Thyroid gland (tissue), 4 donors: ENCODE measurements at regions not wholly inside any gene's neighbourhood (a gene's known extent, or its start where the extent isn't known, plus 50 kb on each side); places are given as distances from the start of the nearest gene placed in this dataset.

Experiments used
- DNase-seq, 2 donors: peaks; one replicate each; pipeline ENCODE4 v3.0.0-alpha.2; 2019
- H3K27ac ChIP-seq, 3 donors: fragments of 200-600 bp; sonication (generic); 1 replicate in 2 of 3; 2 replicates in 1 of 3; pipeline ENCODE4 v1.5.1; 2016 to 2019; ENCODE audit warnings: mild to moderate bottlenecking in 1 of 3, moderate library complexity in 1 of 3
- H3K27me3 ChIP-seq: fragments of 200-600 bp; sonication (generic); one replicate; pipeline ENCODE4 v1.5.1; 2019
- H3K36me3 ChIP-seq, 2 donors: fragments of 200-600 bp; sonication (generic); one replicate each; pipeline ENCODE4 v1.5.1; 2016 to 2019
- H3K4me1 ChIP-seq, 2 donors: fragments of 200-600 bp; sonication (generic); one replicate each; pipeline ENCODE4 v1.5.1; 2017 to 2019
- H3K4me3 ChIP-seq, 3 donors: fragments of 200-600 bp; sonication (generic); replicated peaks in 1 of 3; 1 replicate in 2 of 3; 2 replicates in 1 of 3; pipeline ENCODE4 v1.5.1; 2016; ENCODE audit warnings: mild to moderate bottlenecking in 1 of 3
- H3K9me3 ChIP-seq: fragments of 200-600 bp; sonication (generic); one replicate; pipeline ENCODE4 v1.5.1; 2017
- POLR2A ChIP-seq, 2 donors: fragments of 450-650 bp; IDR thresholded peaks; one replicate each; pipeline ENCODE4 v1.6.1; 2017; ENCODE audit warnings: antibody characterized with exemption in 2 of 2, mild to moderate bottlenecking in 2 of 2, moderate library complexity in 1 of 2
- WGBS, 2 donors: methylation state at CpG; one replicate each; pipeline ENCODE4 v1.1.5; 2017; 5-methylcytosine and 5-hydroxymethylcytosine counted together
- intact Hi-C: fragments of 100-400 bp; cut with DNase I; formaldehyde crosslinking; loops from one replicate; pipeline ENCODE4 v1.15.1; 2023
- TF ChIP-seq, protein P1 (sequence below), 6 experiments: fragments of 200-600 bp in 3 of 6; fragments of 450-650 bp in 3 of 6; sonication (generic) in 3 of 6; IDR thresholded peaks; one replicate each; pipeline ENCODE4 v1.5.1; 2016 to 2019; ENCODE audit warnings: antibody characterized with exemption in 6 of 6, mild to moderate bottlenecking in 2 of 6, inconsistent platforms in 1 of 6, moderate library complexity in 1 of 6

DNA sequence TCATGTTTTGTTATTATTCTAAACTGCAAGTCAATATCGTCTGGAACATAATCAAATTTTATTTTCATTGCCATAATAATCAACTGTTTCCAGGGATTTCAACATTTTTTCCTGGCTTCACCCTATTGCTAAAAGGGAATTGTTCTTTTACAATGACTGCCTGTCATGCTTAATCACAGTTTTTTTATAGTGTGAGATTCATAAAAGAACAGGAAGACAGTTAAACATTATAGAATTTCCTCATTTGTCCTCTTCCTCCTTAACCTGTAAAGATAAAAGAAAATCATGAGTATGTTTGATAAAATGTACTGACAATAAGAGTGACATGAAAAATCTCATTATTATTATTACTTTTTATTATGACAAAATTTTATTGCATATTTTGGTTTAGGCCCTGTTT is 73.3 kb upstream of the CENPW start:
- whole genome bisulfite sequencing, 2 donors: 68 to 70% methylated on average over 1 of the region's 1 CpG
- Histone ChIP-seq H3K27me3 (no peaks in the 10 kb centered on the region), H3K36me3 (no peaks in the 10 kb centered on the region), H3K27ac (no peak overlapping the region), H3K4me1 (no peaks in the 10 kb centered on the region), H3K9me3 (no peaks in the 10 kb centered on the region), H3K4me3 (no peak overlapping the region)
- no peak for DNase-seq
- intact Hi-C loops: no loop called here
- TF ChIP-seq, protein P1, sequence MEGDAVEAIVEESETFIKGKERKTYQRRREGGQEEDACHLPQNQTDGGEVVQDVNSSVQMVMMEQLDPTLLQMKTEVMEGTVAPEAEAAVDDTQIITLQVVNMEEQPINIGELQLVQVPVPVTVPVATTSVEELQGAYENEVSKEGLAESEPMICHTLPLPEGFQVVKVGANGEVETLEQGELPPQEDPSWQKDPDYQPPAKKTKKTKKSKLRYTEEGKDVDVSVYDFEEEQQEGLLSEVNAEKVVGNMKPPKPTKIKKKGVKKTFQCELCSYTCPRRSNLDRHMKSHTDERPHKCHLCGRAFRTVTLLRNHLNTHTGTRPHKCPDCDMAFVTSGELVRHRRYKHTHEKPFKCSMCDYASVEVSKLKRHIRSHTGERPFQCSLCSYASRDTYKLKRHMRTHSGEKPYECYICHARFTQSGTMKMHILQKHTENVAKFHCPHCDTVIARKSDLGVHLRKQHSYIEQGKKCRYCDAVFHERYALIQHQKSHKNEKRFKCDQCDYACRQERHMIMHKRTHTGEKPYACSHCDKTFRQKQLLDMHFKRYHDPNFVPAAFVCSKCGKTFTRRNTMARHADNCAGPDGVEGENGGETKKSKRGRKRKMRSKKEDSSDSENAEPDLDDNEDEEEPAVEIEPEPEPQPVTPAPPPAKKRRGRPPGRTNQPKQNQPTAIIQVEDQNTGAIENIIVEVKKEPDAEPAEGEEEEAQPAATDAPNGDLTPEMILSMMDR (IDR thresholded peaks at IDR 0.05): no peak
- TF ChIP-seq POLR2A (IDR thresholded peaks at IDR 0.05): no peak

DNA sequence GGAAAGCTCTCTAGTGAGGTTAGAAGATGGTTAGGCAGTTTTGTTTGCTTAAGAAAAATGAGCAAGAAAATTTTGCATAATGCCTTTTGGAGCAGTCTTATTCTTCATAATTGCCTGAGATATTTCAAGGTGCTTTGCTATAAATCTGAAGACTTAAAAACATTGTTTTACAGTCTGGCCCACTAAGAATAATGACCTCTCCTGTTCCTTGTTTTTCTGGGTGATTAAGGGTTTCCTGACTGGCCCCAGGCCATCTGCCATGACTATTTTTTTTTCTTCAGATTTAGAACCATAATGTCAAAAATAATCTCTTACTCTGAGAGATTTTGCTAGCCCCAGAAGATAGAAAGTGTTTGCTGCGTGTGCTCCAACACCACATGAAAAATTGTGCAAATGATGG is 72.3 kb upstream of the CENPW start:
- Histone ChIP-seq H3K27ac (no peak overlapping the region), H3K9me3 (no peaks in the 10 kb centered on the region), H3K36me3 (no peaks in the 10 kb centered on the region), H3K27me3 (no peaks in the 10 kb centered on the region), H3K4me3 (no peak overlapping the region), H3K4me1 (no peaks in the 10 kb centered on the region)
- 64 to 85% methylated on average over 1 of the region's 1 CpG for WGBS, 2 donors
- DNase-seq: no peak
- intact Hi-C loops: no loop called here
- TF ChIP-seq, protein P1 (IDR thresholded peaks at IDR 0.05): no peak
- TF ChIP-seq POLR2A (IDR thresholded peaks at IDR 0.05): no peak

DNA sequence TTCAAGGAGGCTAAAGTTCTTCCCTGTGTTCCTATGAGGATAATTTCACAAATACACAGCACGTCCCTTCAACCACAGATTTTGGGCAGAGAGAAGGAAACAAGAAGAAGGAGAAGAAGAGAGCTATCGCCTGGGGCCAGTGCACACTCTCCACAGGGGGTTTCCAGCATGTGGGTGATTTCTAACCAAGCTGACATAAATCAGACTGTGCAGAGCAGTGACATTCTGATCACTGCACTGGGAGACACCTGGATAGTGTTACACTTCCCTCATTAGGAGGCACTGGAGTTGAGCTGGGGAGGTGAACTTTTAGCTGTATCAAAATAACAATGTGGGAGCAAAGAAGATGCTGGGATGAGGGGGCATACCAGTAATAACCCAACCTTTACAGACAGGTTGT is 71.8 kb upstream of the CENPW start:
- Histone ChIP-seq H3K4me3 (no peak overlapping the region), H3K36me3 (no peaks in the 10 kb centered on the region), H3K27ac (no peak overlapping the region), H3K4me1 (no peaks in the 10 kb centered on the region), H3K9me3 (no peaks in the 10 kb centered on the region), H3K27me3 (no peaks in the 10 kb centered on the region)
- intact Hi-C loops: no loop called here
- no peak for DNase-seq
- 68 to 79% methylated on average over 2 of the region's 2 CpGs for WGBS, 2 donors
- TF ChIP-seq, protein P1 (IDR thresholded peaks at IDR 0.05): no peak
- TF ChIP-seq POLR2A (IDR thresholded peaks at IDR 0.05): no peak

DNA sequence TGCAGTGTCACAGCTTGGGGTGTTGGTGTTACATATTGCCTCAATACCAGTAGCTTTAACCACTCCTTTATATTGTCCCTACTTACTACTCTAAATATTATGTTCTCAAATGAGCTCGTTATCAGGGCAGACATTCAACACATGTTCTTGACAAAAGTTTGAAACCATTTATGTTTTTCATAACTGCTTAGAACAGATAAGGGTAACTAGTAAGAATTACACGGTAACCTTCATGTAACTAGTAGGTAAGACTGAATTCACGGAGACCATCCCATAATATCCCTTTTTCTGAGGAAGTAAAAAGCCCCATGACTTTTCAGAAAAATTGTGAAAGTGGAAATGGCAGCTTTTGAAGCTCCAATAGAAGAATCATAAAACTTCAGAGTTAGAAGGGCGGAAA is 59.6 kb upstream of the CENPW start:
- Histone ChIP-seq H3K27ac (no peak overlapping the region), H3K9me3 (no peaks in the 10 kb centered on the region), H3K4me3 (no peak overlapping the region), H3K27me3 (no peaks in the 10 kb centered on the region), H3K4me1 (no peaks in the 10 kb centered on the region), H3K36me3 (no peaks in the 10 kb centered on the region)
- TF ChIP-seq, protein P1 (IDR thresholded peaks at IDR 0.05): no peak
- no peak for TF ChIP-seq POLR2A (IDR thresholded peaks at IDR 0.05)
- DNase-seq: no peak
- WGBS, 2 donors: 84 to 91% methylated on average over 4 of the region's 4 CpGs
- intact Hi-C loops: no loop called here

DNA sequence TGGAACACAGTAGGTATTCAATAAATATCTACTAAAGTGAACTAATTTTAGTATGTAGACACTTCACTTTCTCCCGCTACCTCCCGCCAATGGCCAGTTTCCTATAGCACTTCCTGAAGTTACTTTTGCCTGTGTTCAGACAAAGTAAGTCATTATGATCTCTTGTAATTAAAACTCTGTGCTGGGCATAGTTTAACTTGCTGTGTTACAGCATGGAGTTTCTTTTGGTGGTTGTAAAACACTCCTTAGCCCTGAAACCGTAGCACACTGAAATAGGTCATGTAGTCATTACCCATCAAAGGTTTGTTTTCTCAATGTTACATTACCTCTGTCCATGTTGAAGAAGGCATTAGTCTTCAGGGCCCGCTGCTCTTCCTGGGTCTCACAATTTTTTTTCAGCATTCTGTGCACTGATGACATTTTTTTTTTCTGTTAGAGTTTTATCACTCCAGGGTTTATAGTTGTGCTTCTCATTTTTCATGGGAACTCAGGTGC is 54.0 kb upstream of the CENPW start:
- H3K36me3 ChIP-seq: no peaks in the 10 kb centered on the region
- H3K4me3 ChIP-seq: no peak overlapping the region
- no peaks in the 10 kb centered on the region for H3K27me3 ChIP-seq
- 79 to 87% methylated on average over 4 of the region's 4 CpGs for WGBS, 2 donors
- intact Hi-C loops: no loop called here
- no peaks in the 10 kb centered on the region for H3K9me3 ChIP-seq
- no peaks in the 10 kb centered on the region for H3K4me1 ChIP-seq
- DNase-seq: no peak
- TF ChIP-seq POLR2A (IDR thresholded peaks at IDR 0.05): no peak
- TF ChIP-seq, protein P1 (IDR thresholded peaks at IDR 0.05): no peak
- no peak overlapping the region for H3K27ac ChIP-seq
